ENCODE measurements at regions not wholly inside any gene's neighbourhood (a gene's known extent, or its start where the extent isn't known, plus 50 kb on each side); places are given as distances from the start of the nearest gene placed in this dataset.
"Not testable (repeated sequence)": the region's sequence is repeated elsewhere in the genome, so short reads cannot be mapped to it uniquely, and the experiment has no call there.

DNA sequence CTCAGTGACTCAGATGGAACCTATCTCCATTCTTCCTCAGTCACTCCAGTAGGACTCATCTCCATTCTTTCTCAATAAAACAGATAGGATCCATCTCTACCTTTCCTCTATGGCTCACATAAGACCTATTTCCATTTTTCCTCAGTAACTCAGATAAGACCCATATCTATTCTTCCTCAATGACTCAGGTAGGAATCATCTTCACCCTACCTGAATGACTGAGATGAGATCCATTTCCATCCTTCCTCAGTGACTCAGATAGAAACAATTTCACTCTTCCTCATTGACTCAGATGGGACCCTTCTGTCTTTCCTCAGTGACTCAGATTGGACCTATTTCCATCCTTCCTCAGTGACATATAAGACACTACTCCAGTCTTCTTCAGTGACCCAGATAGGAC is 165.1 kb downstream of the FBXO4 start:
- no peak for DNase-seq

DNA sequence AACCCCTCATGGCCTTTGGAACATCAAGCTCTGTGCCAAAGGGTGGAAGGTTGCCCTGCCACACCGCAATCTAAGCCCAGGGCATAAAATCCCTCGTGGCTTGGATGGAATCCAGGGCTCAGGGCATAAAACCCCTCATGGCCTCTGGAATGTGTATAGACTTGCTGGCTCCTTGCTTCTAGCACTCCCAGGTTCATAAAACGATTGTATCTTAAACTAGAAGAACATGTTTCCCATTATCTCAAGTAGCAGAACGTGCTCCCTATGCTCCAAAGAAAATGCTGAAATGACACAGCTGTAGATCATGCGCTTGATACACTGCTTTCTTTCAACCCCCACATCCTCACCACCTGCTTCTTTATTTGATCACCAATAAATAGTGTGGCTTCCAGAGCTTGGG is 174.8 kb downstream of the FBXO4 start:
- not testable (repeated sequence) for DNase-seq

DNA sequence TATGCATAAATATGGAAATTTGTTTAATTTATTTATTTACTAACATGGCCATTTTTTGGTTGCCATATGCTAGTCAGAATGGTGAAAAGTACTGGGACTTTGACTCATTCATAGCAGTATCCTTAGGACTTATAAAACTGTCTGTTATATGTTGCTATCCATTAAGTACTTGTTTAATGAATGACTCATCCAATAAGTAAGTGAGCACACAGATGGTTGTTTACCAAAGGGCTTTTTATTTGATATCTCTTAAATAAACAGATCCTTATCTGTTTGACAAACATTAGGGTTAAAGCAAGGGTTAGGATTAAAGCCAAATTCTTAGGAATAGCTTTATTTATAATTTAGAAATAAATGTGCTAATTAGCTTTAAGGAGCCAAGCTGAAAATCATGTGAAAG is 183.4 kb downstream of the FBXO4 start:
- no peak for DNase-seq

DNA sequence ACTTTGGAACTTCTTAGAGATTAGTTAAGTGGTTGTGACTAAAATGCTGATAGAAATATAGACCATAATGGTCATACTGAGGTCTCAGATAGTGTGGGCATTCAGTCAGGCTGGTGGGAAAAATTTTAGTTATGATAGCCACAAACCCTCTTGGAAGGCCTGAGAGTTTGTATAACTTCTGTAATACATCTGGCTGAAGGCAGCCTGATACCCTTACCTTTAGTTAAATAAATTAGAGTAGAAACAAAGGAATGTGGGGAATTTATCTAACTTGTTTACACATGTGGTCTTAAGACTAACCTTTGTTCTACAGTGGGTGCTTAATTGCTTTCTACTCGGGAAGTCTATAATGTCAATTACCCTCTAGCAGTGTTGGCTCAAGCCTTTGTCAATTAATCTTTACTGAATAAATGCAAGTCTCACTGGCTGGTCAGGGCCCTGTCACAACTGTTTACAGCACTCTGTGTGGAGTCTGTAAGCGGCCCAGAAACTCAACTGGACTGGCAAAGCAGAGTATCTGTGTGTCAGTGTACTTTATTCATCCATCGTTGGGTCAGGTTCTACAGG is 184.0 kb downstream of the FBXO4 start:
- DNase-seq, result no peak

DNA sequence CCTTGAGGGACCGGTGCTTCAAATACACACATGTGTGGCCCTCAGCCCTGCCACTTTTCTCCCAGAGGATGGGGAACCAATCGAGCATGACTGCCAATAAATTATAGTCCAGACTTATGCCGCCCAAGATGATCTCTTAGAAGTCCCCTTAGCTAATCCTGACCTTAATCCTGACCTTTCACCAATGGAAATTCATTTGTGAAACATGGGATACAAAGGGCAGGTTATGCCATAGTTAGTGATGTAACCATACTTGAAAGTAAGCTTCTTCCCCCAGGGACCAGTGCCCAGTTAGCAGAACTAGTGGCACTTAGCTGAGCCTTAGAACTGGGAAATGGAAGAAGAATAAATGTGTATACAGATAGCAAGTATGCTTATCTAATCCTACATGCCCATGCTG is 190.6 kb downstream of the FBXO4 start:
- not testable (repeated sequence) for DNase-seq

DNA sequence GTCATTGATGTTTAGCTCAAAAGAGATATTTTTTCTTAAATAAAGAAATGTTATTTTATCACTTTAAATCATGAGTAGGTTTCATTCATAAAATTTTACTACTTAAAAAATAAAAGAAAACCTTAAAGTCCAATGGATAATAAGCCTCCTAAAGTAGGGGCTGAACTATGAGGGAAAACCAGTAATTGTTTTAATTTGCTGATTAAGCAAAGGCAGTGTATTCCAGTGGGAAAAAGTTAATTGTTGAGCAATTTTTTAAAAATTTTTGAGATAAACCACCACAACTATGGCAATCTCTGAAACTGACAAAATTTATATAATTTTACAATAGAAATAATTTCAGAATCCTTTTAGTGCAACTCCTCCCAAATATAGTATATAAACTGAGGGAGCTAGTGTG is 195.0 kb downstream of the FBXO4 start:
- DNase-seq, result no peak

- DNase-seq, result no peak
Measured at GRCh38 chr5:42121401-42121800, 196.3 kb downstream of the FBXO4 start.

- DNase-seq, result no peak
Measured at GRCh38 chr5:42131081-42131480, 206.0 kb downstream of the FBXO4 start.

GRCh38 chr5:42143361-42143760 is 218.3 kb downstream of the FBXO4 start:
- no peak for DNase-seq

- DNase-seq, result no peak
Measured at GRCh38 chr5:42148813-42149212, 223.7 kb downstream of the FBXO4 start.

- no peak for DNase-seq
Measured at GRCh38 chr5:42157215-42157614, 232.1 kb downstream of the FBXO4 start.

- DNase-seq, result no peak
Measured at GRCh38 chr5:42163083-42163482, 238.0 kb downstream of the FBXO4 start.

DNA sequence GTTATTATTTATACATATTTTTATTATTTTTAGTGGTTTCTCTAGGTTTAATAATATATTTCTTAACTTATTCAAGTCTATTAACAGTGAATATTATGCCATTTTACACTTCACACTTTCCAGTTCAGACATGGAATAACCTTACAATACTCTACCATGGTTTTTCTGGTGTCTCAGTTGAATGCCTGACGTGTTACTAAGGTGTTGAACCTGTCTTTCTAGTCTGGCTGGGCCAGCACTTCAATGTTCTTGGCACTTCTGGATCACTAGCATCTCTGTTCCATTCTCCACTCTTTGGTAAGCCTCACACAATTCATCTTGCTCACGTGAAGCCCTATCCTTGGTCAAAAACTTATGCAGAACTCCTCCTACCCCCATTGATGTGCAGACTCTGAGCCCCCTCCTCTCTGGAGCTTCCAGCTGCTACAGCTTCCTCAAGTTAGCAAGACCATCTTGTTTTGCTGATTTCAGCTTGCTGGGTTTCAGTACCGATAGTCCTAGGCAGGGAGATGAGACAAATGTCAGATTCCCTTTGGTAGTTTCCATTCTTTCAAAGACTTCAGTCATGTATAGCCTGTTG is 243.1 kb downstream of the FBXO4 start:
- no peak for DNase-seq

GRCh38 chr5:42176118-42176517 is 247.1 kb upstream of the GHR start:
- DNase-seq, result not testable (repeated sequence)

DNA sequence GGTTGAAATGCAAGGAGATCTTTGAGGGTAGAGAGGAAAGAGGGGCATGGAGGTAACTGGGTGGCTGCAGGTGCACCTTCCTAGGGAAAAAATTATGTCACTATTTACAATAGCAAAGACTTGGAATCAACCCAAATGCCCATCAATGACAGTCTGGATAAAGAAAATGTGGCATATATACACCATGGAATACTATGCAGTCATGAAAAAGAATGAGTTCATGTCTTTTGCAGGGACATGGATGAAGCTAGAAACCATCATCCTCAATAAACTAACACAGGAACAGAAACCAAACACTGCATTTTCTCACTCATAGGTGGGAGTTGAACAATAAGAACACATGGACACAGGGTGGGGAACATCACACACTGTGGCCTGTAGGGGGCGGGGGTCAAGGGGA is 243.4 kb upstream of the GHR start:
- not testable (repeated sequence) for DNase-seq

GRCh38 chr5:42216904-42217303 is 206.3 kb upstream of the GHR start:
- no peak for DNase-seq

DNA sequence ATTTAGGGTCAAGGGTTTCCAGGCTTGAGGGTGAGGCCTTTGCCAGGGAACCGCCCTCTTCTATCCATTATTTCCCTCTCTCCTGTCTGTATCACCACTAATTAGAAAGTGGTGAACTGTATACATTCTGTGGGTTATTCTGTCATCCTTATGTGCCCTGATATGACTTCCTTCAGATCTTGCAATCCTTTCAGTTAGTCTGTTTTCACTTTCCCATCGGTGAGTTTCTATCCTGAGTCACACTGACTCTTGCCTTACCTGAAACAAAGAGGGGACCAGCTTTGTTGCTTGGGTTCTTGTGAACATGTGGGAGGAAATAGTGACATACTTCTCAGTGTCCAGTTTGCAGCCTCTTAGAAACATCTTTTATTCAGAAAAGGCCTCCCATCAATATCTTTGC is 205.4 kb upstream of the GHR start:
- DNase-seq, result no peak

DNA sequence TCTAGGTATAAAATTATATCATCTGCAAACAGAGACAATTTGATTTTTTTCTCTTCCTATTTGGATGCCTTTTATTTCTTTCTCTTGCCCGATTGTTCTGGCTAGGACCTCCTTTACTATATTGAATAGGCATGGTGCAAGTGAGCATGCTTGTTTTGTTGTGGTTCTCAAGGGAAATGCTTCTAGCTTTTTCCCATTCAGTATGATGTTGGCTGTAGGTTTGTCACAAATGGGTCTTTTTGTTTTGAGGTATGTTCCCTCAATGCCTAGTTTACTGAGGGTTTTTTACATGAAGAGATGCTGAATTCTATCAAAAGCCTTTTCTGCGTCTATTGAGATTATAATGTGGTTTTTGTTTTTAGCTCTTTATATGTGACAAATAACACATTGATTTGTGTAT is 198.2 kb upstream of the GHR start:
- no peak for DNase-seq

DNA sequence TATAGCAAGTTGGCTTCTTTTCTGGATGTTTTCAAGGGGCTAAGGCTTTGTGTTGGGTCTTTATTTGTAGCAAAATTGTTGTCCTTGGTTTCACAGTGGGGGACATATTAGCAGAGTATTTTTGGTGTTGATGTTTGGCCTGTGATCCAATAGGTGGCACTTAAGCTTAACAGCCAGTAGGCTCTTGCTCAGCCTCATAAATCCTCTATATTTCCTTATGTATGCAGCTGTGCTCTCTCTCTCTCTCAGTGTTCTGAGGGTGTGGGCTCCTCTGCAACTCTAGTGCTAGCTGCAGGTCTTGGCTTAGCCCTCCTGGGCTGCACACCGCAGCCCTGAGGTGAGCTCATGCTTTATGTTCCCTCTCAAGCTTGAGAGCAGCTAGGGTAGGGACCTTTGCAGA is 195.0 kb upstream of the GHR start:
- no peak for DNase-seq

GRCh38 chr5:42230839-42231238 is 192.4 kb upstream of the GHR start:
- DNase-seq, result no peak

DNA sequence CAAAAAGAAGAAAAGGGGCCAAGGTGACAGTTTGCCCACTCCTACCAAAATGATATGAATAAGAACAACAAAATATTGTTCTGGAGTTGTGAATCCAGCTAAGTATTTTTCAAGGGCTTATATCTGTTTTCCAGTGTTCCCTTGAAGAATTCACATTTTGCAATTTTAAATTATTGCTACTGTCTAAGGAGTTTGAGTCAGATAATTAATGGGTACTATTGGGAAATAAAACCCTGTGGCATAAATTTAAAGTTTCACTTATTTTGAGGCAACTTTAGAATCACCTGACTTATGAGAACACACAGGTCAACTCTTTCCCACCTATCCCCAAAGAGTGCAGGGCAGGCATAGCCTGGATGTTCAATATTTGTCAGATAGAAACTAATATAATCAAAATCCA is 188.0 kb upstream of the GHR start:
- DNase-seq, result no peak

GRCh38 chr5:42235837-42236236 is 187.4 kb upstream of the GHR start:
- DNase-seq, result no peak

DNA sequence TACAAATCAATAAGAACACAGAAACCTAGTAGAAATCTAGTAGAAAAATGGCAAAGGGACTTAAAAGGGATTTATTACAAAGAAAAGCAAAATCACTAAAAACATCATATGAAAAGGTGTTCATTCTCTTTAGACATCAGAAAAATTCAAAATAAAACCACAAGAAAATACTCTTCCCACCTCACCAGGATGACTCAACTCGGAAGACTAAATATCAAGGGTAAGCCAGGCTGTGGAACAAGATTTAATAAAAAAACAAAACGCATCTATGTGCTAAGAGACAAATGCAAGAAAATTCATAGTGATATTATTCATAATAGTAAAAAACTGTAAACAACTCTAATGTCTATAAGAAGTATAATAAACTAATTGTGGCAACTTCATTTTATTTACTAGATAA is 181.6 kb upstream of the GHR start:
- no peak for DNase-seq

DNA sequence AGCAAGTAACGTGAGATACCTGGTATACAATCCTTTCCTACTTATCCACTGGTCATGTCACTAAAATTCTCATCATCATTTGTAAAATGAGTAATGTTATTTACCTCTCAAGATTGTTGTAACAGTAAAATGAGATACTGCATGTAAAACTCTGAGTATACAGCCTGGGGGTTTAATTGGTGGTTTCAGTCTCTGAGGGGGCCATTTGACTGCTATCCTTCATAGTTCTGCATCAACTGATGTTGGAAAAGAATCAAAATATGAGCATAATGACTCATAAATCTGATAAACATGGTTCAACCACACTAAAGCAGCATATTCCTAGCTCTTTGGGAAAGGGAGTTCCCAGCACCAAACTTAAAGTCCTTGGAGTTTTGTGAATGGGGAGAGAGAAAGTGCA is 181.0 kb upstream of the GHR start:
- DNase-seq, result no peak

- DNase-seq, result no peak
Measured at GRCh38 chr5:42242881-42243485, 180.3 kb upstream of the GHR start.
